GM12801 (cell line): ENCODE measurements at regions not wholly inside any gene's neighbourhood (a gene's known extent, or its start where the extent isn't known, plus 50 kb on each side); places are given as distances from the start of the nearest gene placed in this dataset.

Source experiments
- CTCF ChIP-seq: IDR thresholded peaks from one replicate; pipeline ENCODE4 v1.5.1; 2011; ENCODE audit warnings: control low read depth; ENCODE audit not compliant: insufficient read length; ENCODE audit errors: extremely low read depth

DNA sequence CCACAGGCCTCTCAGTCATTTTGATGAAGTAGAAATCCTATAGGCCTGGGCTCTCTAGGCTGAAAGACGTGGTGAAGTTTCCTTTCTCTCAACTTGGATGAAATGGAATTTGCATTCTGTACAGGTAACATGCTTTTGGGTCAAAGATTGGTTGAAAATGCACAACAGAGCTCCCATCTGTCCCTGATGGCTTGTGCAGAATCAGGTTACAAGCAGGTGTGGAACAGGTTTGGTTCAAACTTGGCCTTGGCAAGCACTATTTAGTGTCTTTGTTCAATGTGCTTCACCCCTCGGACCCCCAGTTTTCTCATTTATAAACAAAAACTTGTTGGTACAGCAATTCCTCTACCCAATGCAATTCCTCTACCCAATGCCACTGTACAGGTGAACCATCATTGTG, 1493.0 kb downstream of the AACS start:
- no peak for TF ChIP-seq CTCF

- TF ChIP-seq CTCF: no peak
These were observed 1493.6 kb downstream of the AACS start for GRCh38 chr12:126558810-126559209.

GRCh38 chr12:126567016-126567415, 1501.8 kb downstream of the AACS start:
- TF ChIP-seq CTCF: no peak

DNA sequence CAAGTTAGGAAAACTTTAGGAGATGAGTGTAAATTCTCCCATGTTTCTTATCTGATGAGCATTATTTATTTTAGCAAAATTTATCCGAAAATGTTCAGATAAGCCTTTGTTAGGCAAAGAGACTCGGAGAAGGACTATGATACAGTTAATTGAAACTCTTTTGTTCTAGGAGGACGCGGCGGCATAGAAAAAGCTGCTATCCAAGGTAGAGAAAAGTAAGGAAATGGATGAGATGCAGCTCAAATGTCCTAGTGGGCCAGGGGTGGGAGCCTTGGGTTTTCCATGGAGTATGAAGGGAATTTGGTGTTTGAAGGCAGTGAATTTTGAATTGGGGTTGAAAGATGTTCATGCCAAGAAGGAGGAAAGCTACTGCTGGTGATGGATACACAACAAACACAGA, 1504.5 kb downstream of the AACS start:
- TF ChIP-seq CTCF: no peak

- no peak for TF ChIP-seq CTCF
These were observed 1505.3 kb downstream of the AACS start for GRCh38 chr12:126570566-126570965.

DNA sequence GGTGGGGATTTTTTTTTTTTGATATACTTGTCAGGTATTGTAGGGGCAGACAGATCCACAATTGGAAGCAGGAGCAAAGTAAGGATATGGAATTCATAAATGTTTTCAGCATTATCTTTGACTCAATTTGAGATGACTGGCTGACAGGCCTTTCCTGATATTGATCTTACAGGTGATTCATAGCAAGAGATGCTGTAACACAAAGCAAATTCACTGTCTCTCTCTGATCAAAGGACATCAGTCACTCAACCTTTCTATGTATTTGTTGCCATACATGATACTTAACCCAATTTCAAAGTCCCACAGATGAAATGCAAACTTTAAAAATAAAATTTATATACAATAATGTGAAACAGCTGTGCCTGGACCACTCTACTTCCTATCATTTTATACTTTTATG, 1506.9 kb downstream of the AACS start:
- no peak for TF ChIP-seq CTCF

DNA sequence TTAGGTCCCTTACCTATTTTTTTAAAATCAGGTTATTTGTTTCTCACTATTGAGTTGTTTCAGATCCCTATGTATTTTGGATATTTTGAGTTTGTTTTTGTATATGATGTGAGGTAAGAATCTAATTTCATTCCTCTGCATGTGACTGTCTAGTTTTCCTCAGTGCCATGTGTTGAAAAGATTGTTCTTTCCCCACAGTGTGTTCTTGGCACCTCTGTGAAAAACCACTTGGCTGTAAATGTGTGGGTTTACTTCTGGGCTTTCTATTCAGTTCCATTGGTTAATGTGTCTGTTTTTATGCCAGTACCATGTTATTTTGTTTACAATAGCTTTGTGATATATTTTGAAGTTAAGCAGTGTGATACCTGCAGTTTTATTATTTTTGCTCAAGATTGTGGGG, 1516.4 kb downstream of the AACS start:
- TF ChIP-seq CTCF: no peak

DNA sequence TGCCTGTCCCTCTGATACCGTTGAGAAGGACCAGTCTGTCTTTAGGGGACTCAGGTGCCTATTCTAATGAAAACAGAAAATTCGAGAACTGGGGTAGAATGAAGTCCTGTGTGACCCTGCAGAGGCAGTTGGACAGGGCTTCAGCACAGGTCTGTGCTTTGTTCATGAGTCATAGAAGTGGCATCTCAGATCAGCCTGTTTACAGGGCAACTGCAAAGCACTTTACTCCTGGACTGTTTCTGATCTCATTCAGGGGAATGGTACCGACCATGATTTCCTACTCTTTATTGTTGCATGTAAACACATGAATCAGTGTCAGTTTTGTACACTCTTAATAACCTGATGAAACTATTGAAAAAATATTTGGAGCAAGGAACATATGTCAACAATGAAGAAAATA, 1517.0 kb downstream of the AACS start:
- no peak for TF ChIP-seq CTCF
